Bronchial epithelial cell (primary cell): ENCODE measurements at regions not wholly inside any gene's neighbourhood (a gene's known extent, or its start where the extent isn't known, plus 50 kb on each side); places are given as distances from the start of the nearest gene placed in this dataset.

Experiments used
- DNase-seq: peaks from one replicate; pipeline ENCODE4 v3.0.0-alpha.2; 2010; ENCODE audit warnings: low read depth
- FAIRE-seq: peaks from 2 replicates; lab custom pipeline; 2011; peaks lifted over from hg19 to GRCh38; lab: Jason Lieb, UNC
- H3K27me3 ChIP-seq: 2 replicates; pipeline ENCODE4 v1.5.1; 2011; ENCODE audit warnings: low read length; ENCODE audit not compliant: control insufficient read depth, insufficient read depth
- H3K36me3 ChIP-seq: 2 replicates; pipeline ENCODE4 v1.5.1; 2011; ENCODE audit warnings: low read length; ENCODE audit not compliant: control insufficient read depth, insufficient read depth
- H3K4me3 ChIP-seq: 2 replicates; pipeline ENCODE4 v1.5.1; 2011; ENCODE audit warnings: mild to moderate bottlenecking, low read depth, low read length, control low read depth
- TF ChIP-seq, protein P1 (sequence below): IDR thresholded peaks from 2 replicates; pipeline ENCODE4 v1.5.1; 2011; ENCODE audit warnings: mild to moderate bottlenecking, moderate library complexity, low read length, control low read depth, inconsistent platforms; ENCODE audit not compliant: insufficient read depth, severe bottlenecking

DNA sequence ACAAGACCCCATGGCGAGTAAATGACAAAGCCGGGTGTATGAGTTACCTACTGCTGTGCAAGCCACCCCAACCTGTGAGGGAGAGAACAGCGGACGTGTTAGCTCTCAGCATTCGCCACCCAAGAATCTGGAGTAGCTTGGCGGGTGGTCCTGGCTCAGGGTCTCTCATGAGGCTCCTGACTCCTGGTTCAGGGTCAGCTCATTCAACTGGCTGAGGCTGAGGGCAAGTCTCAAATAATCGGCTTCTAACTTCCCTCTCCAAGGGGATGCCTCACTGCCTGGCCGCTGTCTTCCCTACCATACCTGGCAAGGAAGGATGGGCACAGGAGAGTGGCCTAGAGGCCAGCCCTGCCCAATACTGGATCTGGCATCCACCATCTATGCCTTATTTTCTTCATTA, 94.2 kb downstream of the HTR5A start:
- no peak for FAIRE-seq
- Histone ChIP-seq H3K4me3 (no peak overlapping the region), H3K27me3 (no peaks in the 10 kb centered on the region), H3K36me3 (no peaks in the 10 kb centered on the region)
- TF ChIP-seq, protein P1, sequence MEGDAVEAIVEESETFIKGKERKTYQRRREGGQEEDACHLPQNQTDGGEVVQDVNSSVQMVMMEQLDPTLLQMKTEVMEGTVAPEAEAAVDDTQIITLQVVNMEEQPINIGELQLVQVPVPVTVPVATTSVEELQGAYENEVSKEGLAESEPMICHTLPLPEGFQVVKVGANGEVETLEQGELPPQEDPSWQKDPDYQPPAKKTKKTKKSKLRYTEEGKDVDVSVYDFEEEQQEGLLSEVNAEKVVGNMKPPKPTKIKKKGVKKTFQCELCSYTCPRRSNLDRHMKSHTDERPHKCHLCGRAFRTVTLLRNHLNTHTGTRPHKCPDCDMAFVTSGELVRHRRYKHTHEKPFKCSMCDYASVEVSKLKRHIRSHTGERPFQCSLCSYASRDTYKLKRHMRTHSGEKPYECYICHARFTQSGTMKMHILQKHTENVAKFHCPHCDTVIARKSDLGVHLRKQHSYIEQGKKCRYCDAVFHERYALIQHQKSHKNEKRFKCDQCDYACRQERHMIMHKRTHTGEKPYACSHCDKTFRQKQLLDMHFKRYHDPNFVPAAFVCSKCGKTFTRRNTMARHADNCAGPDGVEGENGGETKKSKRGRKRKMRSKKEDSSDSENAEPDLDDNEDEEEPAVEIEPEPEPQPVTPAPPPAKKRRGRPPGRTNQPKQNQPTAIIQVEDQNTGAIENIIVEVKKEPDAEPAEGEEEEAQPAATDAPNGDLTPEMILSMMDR: no peak
- DNase-seq: no peak

DNA sequence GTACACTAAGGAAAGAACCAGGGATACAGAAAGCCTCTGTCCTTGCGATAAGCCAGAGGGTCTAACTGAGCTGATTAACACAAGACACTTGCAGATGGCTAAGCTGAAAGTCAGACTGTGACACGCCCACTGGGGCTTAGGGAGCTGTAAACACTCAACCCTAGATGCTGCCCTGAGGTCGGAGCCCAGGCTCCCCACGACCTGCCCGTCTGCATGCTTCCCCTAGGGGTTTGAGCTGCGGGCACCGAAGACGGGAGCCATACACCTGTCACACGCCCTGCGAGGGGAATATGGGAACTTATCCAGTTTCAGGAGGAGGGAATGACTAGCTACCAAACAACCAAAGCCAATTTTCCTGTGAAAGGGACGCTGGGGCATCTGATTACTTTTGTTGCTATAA, 96.0 kb downstream of the HTR5A start:
- Histone ChIP-seq H3K27me3 (no peaks in the 10 kb centered on the region), H3K4me3 (no peak overlapping the region), H3K36me3 (no peaks in the 10 kb centered on the region)
- TF ChIP-seq, protein P1: no peak
- DNase-seq (no peak), FAIRE-seq (no peak)

DNA sequence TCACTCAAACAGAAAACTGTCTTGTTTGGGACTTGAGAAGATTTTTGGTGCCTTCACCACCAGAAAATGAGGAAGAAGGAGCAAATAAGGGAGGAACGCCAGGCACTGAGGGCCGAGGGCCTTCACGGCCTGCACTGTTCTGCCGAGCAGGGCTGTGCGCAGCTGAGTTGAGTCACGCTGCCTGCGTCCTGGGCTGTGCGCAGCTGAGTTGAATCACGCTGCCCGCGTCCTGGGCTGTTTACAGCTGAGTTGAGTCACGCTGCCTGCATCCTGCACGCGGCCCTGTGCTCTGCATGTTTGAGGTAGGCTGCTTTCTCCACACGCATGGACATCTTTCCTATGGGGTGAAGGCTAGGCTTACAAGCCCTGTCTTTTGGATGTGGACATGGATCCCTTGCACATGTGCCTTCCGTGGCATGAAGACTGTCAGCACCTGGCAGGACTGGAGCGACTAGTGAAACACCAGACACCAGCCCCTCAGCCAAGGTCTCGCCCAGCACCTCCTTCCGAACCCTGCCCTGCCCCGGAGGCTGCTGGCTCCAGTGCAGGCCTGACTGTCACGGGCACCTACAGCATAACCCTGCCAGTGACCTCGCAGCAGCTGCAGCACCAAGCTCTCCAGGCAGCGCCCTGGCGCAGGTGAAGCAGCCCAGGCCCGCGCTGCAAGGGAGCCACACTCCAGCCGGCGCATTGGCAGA, 96.7 kb downstream of the HTR5A start:
- no peaks in the 10 kb centered on the region for H3K27me3 ChIP-seq
- no peak for FAIRE-seq

DNA sequence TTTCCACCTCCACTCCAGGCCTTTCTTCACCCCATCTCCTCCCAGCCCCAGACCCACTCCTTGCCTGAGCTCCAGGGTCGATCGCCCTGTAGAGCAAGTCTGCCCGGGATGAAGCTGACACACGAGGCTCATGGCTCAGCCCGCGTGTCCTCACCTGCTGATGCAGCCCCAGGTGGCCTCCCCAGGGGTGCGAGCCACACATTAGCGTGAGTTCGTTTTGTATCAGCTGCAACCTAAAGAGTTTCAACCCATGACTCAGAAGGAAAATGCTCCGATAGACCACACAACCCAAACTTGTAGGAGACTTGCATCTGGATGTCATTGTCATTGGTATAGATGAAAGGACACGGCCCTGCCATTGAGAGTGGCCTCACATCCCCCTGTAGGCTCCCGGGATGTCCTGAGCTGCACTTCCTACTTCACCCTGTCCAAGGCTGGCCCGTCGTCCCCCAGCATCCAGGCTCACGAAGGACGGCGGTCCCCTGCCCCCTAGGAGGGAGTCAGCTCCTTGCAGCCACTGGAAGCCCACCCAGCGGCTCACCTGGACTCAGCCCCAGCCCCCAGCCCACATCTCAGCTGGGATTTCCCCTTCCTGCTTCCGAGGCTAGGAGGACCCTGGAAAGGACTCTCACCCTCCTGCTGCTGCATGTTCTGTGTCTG, 97.7 kb downstream of the HTR5A start:
- TF ChIP-seq, protein P1: no peak
- no peak for FAIRE-seq
- Histone ChIP-seq H3K27me3 (no peaks in the 10 kb centered on the region), H3K36me3 (no peaks in the 10 kb centered on the region), H3K4me3 (no peak overlapping the region)
- DNase-seq: no peak

More for the DNA sequence above, 96.7 kb downstream of the HTR5A start:
- TF ChIP-seq, protein P1: no peak
- H3K4me3 ChIP-seq: no peak overlapping the region
- H3K36me3 ChIP-seq: no peaks in the 10 kb centered on the region
- no peak for DNase-seq

DNA sequence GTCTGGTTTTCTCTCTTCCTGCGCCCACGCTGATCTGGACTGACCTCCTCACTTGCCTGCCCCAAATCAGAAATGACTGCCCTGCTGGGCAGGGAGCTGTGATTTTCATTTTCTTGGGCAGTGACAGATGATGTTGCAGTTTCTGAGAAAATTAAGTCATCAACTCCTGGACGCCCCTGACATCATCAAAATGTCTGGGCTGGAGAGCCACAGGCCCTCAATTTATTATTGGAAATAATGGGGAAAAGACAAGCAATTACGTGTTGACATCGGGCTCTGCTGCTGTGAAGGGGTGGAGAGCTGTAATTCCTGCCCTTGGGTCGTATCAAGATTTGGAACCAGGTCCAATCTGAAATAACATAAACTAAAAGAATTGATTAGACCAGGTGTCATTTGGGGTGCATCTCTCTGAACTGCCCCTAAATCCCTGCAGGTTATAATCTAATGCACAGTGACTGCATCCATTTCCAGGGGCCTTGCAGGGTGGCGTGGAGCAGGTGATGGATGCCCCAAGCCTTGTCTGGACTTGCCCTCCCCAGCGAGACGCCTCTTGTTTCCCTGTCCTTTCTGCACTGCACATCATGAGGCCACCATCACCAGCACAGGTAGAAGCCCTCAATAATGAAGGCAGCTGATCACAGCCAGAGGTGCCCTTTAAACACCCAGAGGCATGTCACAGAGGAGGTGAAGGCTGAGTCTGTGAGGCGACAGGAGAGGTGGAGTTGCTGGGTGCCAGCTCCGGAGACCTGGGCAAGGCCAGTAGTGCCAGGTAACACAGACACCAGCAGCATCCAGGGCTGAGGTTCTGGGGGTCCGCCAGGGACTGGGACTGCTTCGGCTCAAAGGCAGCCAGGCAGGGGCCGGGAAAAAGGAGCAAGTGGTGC, 98.7 kb downstream of the HTR5A start:
- no peak for FAIRE-seq
- Histone ChIP-seq H3K36me3 (no peaks in the 10 kb centered on the region), H3K4me3 (no peak overlapping the region), H3K27me3 (no peaks in the 10 kb centered on the region)
- DNase-seq: no peak
- TF ChIP-seq, protein P1: no peak
